Cardiac muscle cell (in vitro differentiated cells and primary cell): ENCODE measurements at regions not wholly inside any gene's neighbourhood (a gene's known extent, or its start where the extent isn't known, plus 50 kb on each side); places are given as distances from the start of the nearest gene placed in this dataset.
"Not testable (repeated sequence)": the region's sequence is repeated elsewhere in the genome, so short reads cannot be mapped to it uniquely, and the experiment has no call there.

Experiments used
- DNase-seq, 2 donors: peaks; one replicate each; pipeline versions ENCODE4 v3.0.0 to v3.0.0-alpha.2; 2010 to 2017; ENCODE audit warnings: low read depth in 1 of 2, low spot score in 1 of 2
- H3K27ac ChIP-seq: fragments of 200-600 bp; sonication (generic); 2 replicates; pipeline ENCODE4 v1.5.1; 2016
- H3K27me3 ChIP-seq: fragments of 200-600 bp; sonication (generic); 2 replicates; pipeline ENCODE4 v1.6.0; 2016; ENCODE audit warnings: control low read depth
- H3K36me3 ChIP-seq: fragments of 200-600 bp; sonication (generic); 2 replicates; pipeline ENCODE4 v1.5.1; 2016; ENCODE audit warnings: control low read depth
- H3K4me1 ChIP-seq: fragments of 200-600 bp; sonication (generic); 2 replicates; pipeline ENCODE4 v1.8.1; 2017; ENCODE audit warnings: low read depth, mild to moderate bottlenecking, mixed run types
- H3K4me3 ChIP-seq: fragments of 200-600 bp; sonication (generic); 2 replicates; pipeline ENCODE4 v1.5.1; 2016; ENCODE audit warnings: mild to moderate bottlenecking
- H3K9me3 ChIP-seq: fragments of 200-600 bp; sonication (generic); 2 replicates; pipeline ENCODE4 v1.5.1; 2017; ENCODE audit warnings: low read depth, mild to moderate bottlenecking, control low read depth
- CTCF ChIP-seq: IDR thresholded peaks from 2 replicates; pipeline ENCODE4 v1.5.1; 2012; ENCODE audit warnings: low read depth, mild to moderate bottlenecking, low read length

- DNase-seq, result no peak
Measured at GRCh38 chr6:18640754-18641153, 253.6 kb downstream of the RNF144B start.

DNA sequence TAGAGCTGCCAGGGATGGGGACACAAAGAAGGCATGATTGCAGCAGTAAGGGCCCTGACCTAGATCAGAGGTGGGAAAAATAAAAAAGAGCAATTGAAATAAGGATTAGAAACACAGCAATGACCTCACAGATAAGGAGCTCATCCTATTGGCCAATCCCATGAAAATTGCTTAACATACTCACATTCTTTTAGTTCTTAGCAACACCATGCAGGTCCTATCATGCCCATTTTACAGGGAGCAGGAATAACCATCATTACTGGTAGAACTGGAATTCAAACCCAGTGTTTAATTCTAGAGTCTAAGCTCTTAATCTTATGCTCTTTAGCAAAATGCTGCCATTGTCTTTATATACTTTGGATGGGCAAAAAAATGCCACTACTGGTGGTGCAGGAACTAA, 267.7 kb downstream of the RNF144B start:
- no peak for DNase-seq
- H3K4me1 ChIP-seq, result no peaks in the 10 kb centered on the region
- H3K27me3 ChIP-seq, result no peaks in the 10 kb centered on the region
- no peak overlapping the region for H3K27ac ChIP-seq
- H3K36me3 ChIP-seq, result no peaks in the 10 kb centered on the region
- no peak overlapping the region for H3K4me3 ChIP-seq
- no peak for TF ChIP-seq CTCF
- no peaks in the 10 kb centered on the region for H3K9me3 ChIP-seq

More at GRCh38 chr6:18640754-18641153, 253.6 kb downstream of the RNF144B start:
- Histone ChIP-seq H3K9me3 (no peaks in the 10 kb centered on the region), H3K27ac (no peak overlapping the region), H3K4me1 (peaks cover 3% of the 10 kb centered on the region), H3K36me3 (no peaks in the 10 kb centered on the region), H3K4me3 (no peak overlapping the region), H3K27me3 (no peaks in the 10 kb centered on the region)
- TF ChIP-seq CTCF, result no peak

DNA sequence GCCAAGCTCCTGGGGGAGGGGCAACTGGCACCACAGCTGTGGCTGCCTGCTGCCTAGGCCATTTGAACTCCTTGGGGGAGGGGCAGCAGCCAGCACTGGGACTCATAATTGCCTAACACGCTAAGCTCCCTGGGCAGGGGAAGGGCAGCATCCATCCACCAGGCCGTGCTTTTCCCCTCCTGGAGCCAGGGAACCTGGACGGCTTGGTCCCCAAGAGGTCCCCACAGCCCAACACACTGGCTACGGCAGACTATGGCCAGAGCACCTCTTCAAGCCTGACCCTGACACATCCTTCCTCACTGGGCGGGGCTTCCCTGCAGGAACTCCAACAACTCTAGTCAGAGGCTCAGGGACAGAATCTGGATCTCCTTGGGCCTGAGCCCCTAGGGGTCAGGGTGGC, 269.4 kb downstream of the RNF144B start:
- H3K9me3 ChIP-seq, result no peaks in the 10 kb centered on the region
- no peaks in the 10 kb centered on the region for H3K4me1 ChIP-seq
- no peaks in the 10 kb centered on the region for H3K36me3 ChIP-seq
- TF ChIP-seq CTCF, result no peak
- no peaks in the 10 kb centered on the region for H3K27me3 ChIP-seq
- H3K27ac ChIP-seq, result no peak overlapping the region
- no peak for DNase-seq
- H3K4me3 ChIP-seq, result no peak overlapping the region

GRCh38 chr6:18659994-18660393, 272.8 kb downstream of the RNF144B start:
- H3K36me3 ChIP-seq, H3K27me3 ChIP-seq, DNase-seq, H3K4me3 ChIP-seq, H3K4me1 ChIP-seq, H3K27ac ChIP-seq, H3K9me3 ChIP-seq: not testable (repeated sequence)

GRCh38 chr6:18663011-18663410, 275.9 kb downstream of the RNF144B start:
- no peaks in the 10 kb centered on the region for H3K27me3 ChIP-seq
- H3K36me3 ChIP-seq, result no peaks in the 10 kb centered on the region
- DNase-seq, result no peak
- no peaks in the 10 kb centered on the region for H3K4me1 ChIP-seq
- H3K27ac ChIP-seq, result no peak overlapping the region
- H3K9me3 ChIP-seq, result no peaks in the 10 kb centered on the region
- no peak overlapping the region for H3K4me3 ChIP-seq
- TF ChIP-seq CTCF, result no peak

DNA sequence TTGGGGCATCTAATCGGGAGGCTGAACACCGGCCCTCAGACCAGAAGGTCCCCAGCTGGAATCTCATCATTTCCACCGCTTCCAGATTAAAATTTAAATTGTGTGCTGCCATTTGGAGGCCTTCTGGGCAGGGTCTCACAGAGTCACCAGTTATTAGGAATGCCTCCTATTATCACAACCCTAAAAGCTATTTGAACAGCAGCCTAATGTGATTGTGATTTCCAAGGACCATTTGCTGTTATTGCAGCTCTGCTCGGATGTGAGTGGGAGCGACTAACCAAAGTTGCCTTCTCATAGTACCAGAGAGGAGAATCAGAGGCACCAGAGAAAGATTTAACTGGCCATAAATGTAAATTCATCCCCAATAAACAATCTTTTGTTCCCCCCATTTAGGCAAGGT, 277.3 kb downstream of the RNF144B start:
- DNase-seq, result no peak
- Histone ChIP-seq H3K4me1 (no peaks in the 10 kb centered on the region), H3K36me3 (no peaks in the 10 kb centered on the region), H3K27ac (no peak overlapping the region), H3K27me3 (no peaks in the 10 kb centered on the region), H3K4me3 (no peak overlapping the region), H3K9me3 (no peaks in the 10 kb centered on the region)
- TF ChIP-seq CTCF, result no peak
